Esophagus (tissue), 2 donors: ENCODE measurements at regions not wholly inside any gene's neighbourhood (a gene's known extent, or its start where the extent isn't known, plus 50 kb on each side); places are given as distances from the start of the nearest gene placed in this dataset.

Experiments used
- H3K27ac ChIP-seq, 2 donors: one replicate each; pipeline ENCODE4 v1.5.1; 2013; ENCODE audit warnings: low read depth in 2 of 2, mild to moderate bottlenecking in 2 of 2, inconsistent platforms in 1 of 2, low read length in 1 of 2, moderate library complexity in 1 of 2
- H3K27me3 ChIP-seq, 2 donors: one replicate each; pipeline ENCODE4 v1.6.1; 2013; ENCODE audit warnings: low read length in 2 of 2, control low read depth in 1 of 2, mild to moderate bottlenecking in 1 of 2; ENCODE audit not compliant: insufficient read depth in 2 of 2, control insufficient read depth in 1 of 2
- H3K36me3 ChIP-seq, 2 donors: one replicate each; pipeline ENCODE4 v1.6.1; 2013; ENCODE audit warnings: low read length in 1 of 2; ENCODE audit not compliant: control insufficient read depth in 2 of 2, insufficient read depth in 2 of 2
- H3K4me1 ChIP-seq, 2 donors: one replicate each; pipeline ENCODE4 v1.6.1; 2013; ENCODE audit warnings: low read length in 1 of 2; ENCODE audit not compliant: control insufficient read depth in 2 of 2, insufficient read depth in 2 of 2
- H3K4me3 ChIP-seq, 2 donors: one replicate each; pipeline ENCODE4 v1.5.1; 2013; ENCODE audit warnings: low read length in 2 of 2, mild to moderate bottlenecking in 2 of 2, low read depth in 1 of 2, moderate library complexity in 1 of 2
- H3K9me3 ChIP-seq, 2 donors: one replicate each; pipeline ENCODE4 v1.6.1; 2013; ENCODE audit warnings: mild to moderate bottlenecking in 2 of 2, low read depth in 1 of 2, low read length in 1 of 2, moderate library complexity in 1 of 2; ENCODE audit not compliant: control insufficient read depth in 2 of 2, insufficient read depth in 1 of 2
- WGBS, 2 donors: extraction: QIAGEN DNeasy Blood & Tissue Kit; methylation state at CpG; one replicate each; pipeline ENCODE4 v1.1.7; 2013; 5-methylcytosine and 5-hydroxymethylcytosine counted together
- donor health status: healthy with polysubstance abuse.
- donor health status: Bipolar disorder and iron deficiency.

DNA sequence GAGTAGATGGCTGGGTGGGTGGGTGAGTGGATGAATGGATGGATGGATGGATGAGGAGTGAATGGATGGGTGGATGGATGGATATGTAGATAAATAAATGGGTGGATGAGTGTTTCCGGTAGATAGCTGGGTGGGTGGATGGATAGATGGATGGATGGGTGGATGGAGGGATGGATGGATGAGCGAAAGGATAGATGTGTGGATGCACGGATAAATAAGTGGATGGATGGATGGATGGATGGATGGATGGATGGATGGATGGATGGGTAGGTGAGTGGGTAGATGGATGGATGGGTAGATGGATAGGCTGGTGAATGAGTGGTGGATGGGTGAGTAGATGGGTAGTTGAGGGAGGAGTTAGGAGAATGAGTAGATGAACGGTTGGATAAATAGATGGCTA lies 349.3 kb downstream of the MN1 start:
- H3K4me1 ChIP-seq, result no peaks in the 10 kb centered on the region
- no peaks in the 10 kb centered on the region for H3K9me3 ChIP-seq
- H3K27me3 ChIP-seq, result no peaks in the 10 kb centered on the region
- 93 to 95% methylated on average over 4 of the region's 4 CpGs for WGBS, 2 donors
- no peaks in the 10 kb centered on the region for H3K36me3 ChIP-seq
- no peak overlapping the region for H3K27ac ChIP-seq
- no peak overlapping the region for H3K4me3 ChIP-seq

GRCh38 chr22:27452922-27453321 lies 348.6 kb downstream of the MN1 start:
- no peak overlapping the region for H3K27ac ChIP-seq
- no peak overlapping the region for H3K4me3 ChIP-seq
- H3K27me3 ChIP-seq, result no peaks in the 10 kb centered on the region
- no peaks in the 10 kb centered on the region for H3K4me1 ChIP-seq
- H3K9me3 ChIP-seq, result no peaks in the 10 kb centered on the region
- 88 to 89% methylated on average over 4 of the region's 4 CpGs for WGBS, 2 donors
- no peaks in the 10 kb centered on the region for H3K36me3 ChIP-seq

GRCh38 chr22:27453725-27454124 lies 347.8 kb downstream of the MN1 start:
- H3K27me3 ChIP-seq, result no peaks in the 10 kb centered on the region
- H3K4me1 ChIP-seq, result no peaks in the 10 kb centered on the region
- no peaks in the 10 kb centered on the region for H3K36me3 ChIP-seq
- H3K4me3 ChIP-seq, result no peak overlapping the region
- WGBS, 2 donors, result 67 to 74% methylated on average over 4 of the region's 4 CpGs
- H3K27ac ChIP-seq, result no peak overlapping the region
- H3K9me3 ChIP-seq, result no peaks in the 10 kb centered on the region

DNA sequence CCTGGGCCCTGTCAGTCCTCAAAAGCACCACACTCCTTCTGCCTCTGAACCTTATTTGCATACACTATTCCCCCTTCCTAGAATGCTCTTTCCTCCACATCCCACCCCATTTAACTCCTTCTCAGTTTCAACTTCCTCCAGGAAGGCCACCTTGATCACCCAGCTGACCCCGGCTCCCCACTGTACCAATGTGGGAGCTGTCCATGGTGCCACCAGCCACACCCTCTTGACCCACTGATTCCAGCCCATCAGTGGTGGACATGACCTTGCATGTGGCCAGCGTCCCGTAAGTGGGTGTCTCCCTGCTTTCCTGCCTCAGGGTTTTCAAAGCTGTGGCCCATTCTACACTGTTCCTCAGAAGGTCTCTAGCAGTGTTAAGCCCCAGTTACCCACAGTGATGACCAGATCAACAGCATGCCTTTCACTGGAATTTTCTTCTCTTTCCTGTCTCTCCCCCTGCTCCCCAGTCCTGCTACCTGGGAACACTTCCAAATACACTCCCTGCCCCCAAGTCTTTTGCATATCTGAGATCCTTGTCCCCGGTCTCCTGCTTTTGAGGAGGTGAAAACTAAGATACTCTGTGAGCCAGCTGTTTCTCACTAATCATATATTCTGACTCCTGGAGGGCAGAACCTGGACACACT lies 346.6 kb downstream of the MN1 start:
- H3K4me3 ChIP-seq, result no peak overlapping the region
- no peaks in the 10 kb centered on the region for H3K27me3 ChIP-seq
- H3K27ac ChIP-seq, result no peak overlapping the region
- no peaks in the 10 kb centered on the region for H3K36me3 ChIP-seq
- H3K4me1 ChIP-seq, result no peaks in the 10 kb centered on the region
- no peaks in the 10 kb centered on the region for H3K9me3 ChIP-seq
- WGBS, 2 donors, result 69 to 73% methylated on average over 4 of the region's 4 CpGs

DNA sequence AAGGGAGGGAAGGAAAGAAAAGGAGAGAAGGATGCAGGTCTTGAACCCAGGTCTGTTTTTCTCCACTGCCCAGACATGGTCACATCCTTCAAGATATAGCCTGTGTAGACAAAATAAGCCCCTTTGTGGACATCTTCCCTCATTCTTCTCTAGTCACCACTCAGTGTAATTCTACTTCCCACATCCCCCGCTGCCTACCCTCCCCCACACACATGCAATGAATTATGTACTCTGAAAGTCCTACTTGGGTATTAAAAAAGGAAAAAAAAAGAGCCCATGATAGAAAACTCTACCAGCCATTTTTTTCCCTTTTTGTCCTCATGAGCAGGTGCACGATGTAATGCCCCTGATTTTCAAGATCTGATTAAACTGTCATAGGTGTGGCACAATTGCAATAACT lies 346.0 kb downstream of the MN1 start:
- H3K4me1 ChIP-seq, result no peaks in the 10 kb centered on the region
- H3K36me3 ChIP-seq, result no peaks in the 10 kb centered on the region
- H3K4me3 ChIP-seq, result no peak overlapping the region
- WGBS, 2 donors, result 80 to 93% methylated on average over 2 of the region's 2 CpGs
- H3K9me3 ChIP-seq, result no peaks in the 10 kb centered on the region
- H3K27ac ChIP-seq, result no peak overlapping the region
- no peaks in the 10 kb centered on the region for H3K27me3 ChIP-seq

GRCh38 chr22:27456696-27457503 lies 344.7 kb downstream of the MN1 start:
- Histone ChIP-seq H3K27me3 (no peaks in the 10 kb centered on the region), H3K4me1 (no peaks in the 10 kb centered on the region), H3K4me3 (no peak overlapping the region), H3K27ac (no peak overlapping the region), H3K9me3 (no peaks in the 10 kb centered on the region), H3K36me3 (no peaks in the 10 kb centered on the region)
- 64% methylated on average over 10 of the region's 10 CpGs for WGBS, 2 donors

DNA sequence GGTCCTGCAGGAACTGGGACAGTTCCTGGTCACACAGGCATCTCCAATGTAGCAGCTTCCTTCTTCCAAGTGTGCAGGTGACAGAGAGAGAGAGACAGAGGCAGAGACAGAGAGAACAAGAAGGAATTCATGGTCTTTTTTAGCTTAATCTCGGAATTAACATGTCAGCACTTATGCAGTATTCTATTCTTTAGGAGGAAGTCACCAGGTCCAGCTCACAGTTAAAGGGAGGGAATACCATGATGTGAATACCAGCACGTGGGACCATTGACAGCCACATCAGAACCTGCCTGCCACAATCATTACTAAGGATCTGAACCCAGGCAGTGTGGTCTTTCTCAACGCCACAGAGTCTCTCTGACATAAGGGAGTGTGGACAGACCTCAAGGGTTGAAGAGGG lies 341.6 kb downstream of the MN1 start:
- Histone ChIP-seq H3K36me3 (no peaks in the 10 kb centered on the region), H3K27ac (no peak overlapping the region), H3K27me3 (no peaks in the 10 kb centered on the region), H3K4me1 (no peaks in the 10 kb centered on the region), H3K9me3 (peaks cover 0 to 3% of the 10 kb centered on the region in 2 donors), H3K4me3 (no peak overlapping the region)
- WGBS, 2 donors, result 42 to 45% methylated on average over 3 of the region's 3 CpGs

- no peak overlapping the region for H3K4me3 ChIP-seq
- no peaks in the 10 kb centered on the region for H3K4me1 ChIP-seq
- H3K9me3 ChIP-seq, result peaks cover 0 to 3% of the 10 kb centered on the region in 2 donors
- 44 to 47% methylated on average over 6 of the region's 6 CpGs for WGBS, 2 donors
- no peak overlapping the region for H3K27ac ChIP-seq
- no peaks in the 10 kb centered on the region for H3K27me3 ChIP-seq
- H3K36me3 ChIP-seq, result no peaks in the 10 kb centered on the region
Measured at GRCh38 chr22:27460591-27461347, 340.8 kb downstream of the MN1 start.

DNA sequence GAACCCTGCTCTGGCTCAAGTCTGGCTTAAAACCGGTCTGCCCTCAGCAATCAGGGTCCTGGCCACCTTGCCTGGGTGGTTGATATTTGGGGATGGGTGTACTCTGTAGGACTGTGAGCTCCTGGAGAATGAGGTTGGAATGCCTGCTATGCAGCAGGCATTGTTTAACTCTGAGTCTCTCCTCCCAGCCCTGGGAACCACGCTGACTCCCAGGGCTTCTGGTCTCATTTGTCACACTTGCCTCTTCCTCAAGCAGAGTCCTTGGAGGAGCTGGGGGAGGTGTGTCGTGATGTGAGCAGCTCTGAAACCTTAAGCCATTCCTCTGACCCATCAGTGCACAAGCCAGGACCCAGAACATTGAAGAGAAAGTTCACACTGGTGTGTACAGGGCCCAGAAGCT lies 340.1 kb downstream of the MN1 start:
- no peaks in the 10 kb centered on the region for H3K4me1 ChIP-seq
- H3K27ac ChIP-seq, result no peak overlapping the region
- no peaks in the 10 kb centered on the region for H3K27me3 ChIP-seq
- WGBS, 2 donors, result 39 to 54% methylated on average over 3 of the region's 3 CpGs
- H3K36me3 ChIP-seq, result no peaks in the 10 kb centered on the region
- H3K9me3 ChIP-seq, result peaks cover 0 to 3% of the 10 kb centered on the region in 2 donors
- H3K4me3 ChIP-seq, result no peak overlapping the region
